SK-N-MC (cell line): ENCODE measurements at regions not wholly inside any gene's neighbourhood (a gene's known extent, or its start where the extent isn't known, plus 50 kb on each side); places are given as distances from the start of the nearest gene placed in this dataset.

Experiments
- EZH2 ChIP-seq: fragments of 200-600 bp; sonication (generic); IDR thresholded peaks from one replicate; pipeline ENCODE4 v1.6.1; 2017; ENCODE audit warnings: antibody characterized with exemption
- POLR2AphosphoS5 ChIP-seq: IDR thresholded peaks from 2 replicates; pipeline ENCODE4 v1.6.1; 2012; ENCODE audit warnings: mild to moderate bottlenecking, low read depth, low read length, borderline replicate concordance

- TF ChIP-seq EZH2 (no peak), POLR2AphosphoS5 (no peak)
Observed at GRCh38 chr4:58301376-58301999, 1191.3 kb upstream of the IGFBP7 start.
